Colonic mucosa (tissue), 4 donors: ENCODE measurements at regions not wholly inside any gene's neighbourhood (a gene's known extent, or its start where the extent isn't known, plus 50 kb on each side); places are given as distances from the start of the nearest gene placed in this dataset.

ENCODE experiments used
- DNase-seq: peaks from one replicate; pipeline ENCODE4 v3.0.0-alpha.2; 2020
- H3K27ac ChIP-seq: fragments of 200-600 bp; one replicate; pipeline ENCODE4 v1.8.0; 2021
- H3K27me3 ChIP-seq: fragments of 200-600 bp; one replicate; pipeline ENCODE4 v1.8.0; 2021
- H3K36me3 ChIP-seq: fragments of 200-600 bp; one replicate; pipeline ENCODE4 v1.8.0; 2021
- H3K4me1 ChIP-seq: fragments of 200-600 bp; one replicate; pipeline ENCODE4 v1.8.0; 2021; ENCODE audit warnings: mild to moderate bottlenecking
- H3K4me3 ChIP-seq: fragments of 200-600 bp; one replicate; pipeline ENCODE4 v1.8.0; 2021
- H3K9ac ChIP-seq, 2 donors: one replicate each; pipeline ENCODE4 v1.7.0; 2013; ENCODE audit warnings: control low read depth in 2 of 2, low read depth in 2 of 2, low read length in 2 of 2
- H3K9me3 ChIP-seq: fragments of 200-600 bp; one replicate; pipeline ENCODE4 v1.8.0; 2021
- CTCF ChIP-seq: fragments of 200-600 bp; IDR thresholded peaks from one replicate; pipeline ENCODE4 v1.8.0; 2022; ENCODE audit warnings: antibody characterized with exemption, mild to moderate bottlenecking
- intact Hi-C: fragments of 100-400 bp; cut with DNase I; formaldehyde crosslinking; loops from one replicate; pipeline ENCODE4 v1.14.1; 2022
- donor health status: healthy.
- donor health status: DM: no; HTN: no; CAD: no.
- donor health status: DM: no; HTN: no; CAD: no.

GRCh38 chr11:28504555-28505110, 396.4 kb downstream of the METTL15 start:
- no peak for TF ChIP-seq CTCF
- no peaks in the 10 kb centered on the region for H3K36me3 ChIP-seq
- no peaks in the 10 kb centered on the region for H3K9me3 ChIP-seq
- no peaks in the 10 kb centered on the region for H3K4me1 ChIP-seq
- no peak overlapping the region for H3K27ac ChIP-seq
- H3K9ac ChIP-seq = no peak overlapping the region
- no peak overlapping the region for H3K4me3 ChIP-seq
- H3K27me3 ChIP-seq = no peaks in the 10 kb centered on the region
- intact Hi-C loops = no loop called here
- no peak for DNase-seq

GRCh38 chr11:28495333-28495732, 387.1 kb downstream of the METTL15 start:
- no peak for DNase-seq
- intact Hi-C loops = no loop called here
- no peak for TF ChIP-seq CTCF
- Histone ChIP-seq H3K27me3 (no peaks in the 10 kb centered on the region), H3K4me1 (no peaks in the 10 kb centered on the region), H3K9me3 (no peaks in the 10 kb centered on the region), H3K4me3 (no peak overlapping the region), H3K9ac (no peak overlapping the region), H3K36me3 (no peaks in the 10 kb centered on the region), H3K27ac (no peak overlapping the region)

- H3K4me1 ChIP-seq = no peaks in the 10 kb centered on the region
- DNase-seq = no peak
- intact Hi-C loops = no loop called here
- no peak overlapping the region for H3K9ac ChIP-seq
- H3K36me3 ChIP-seq = no peaks in the 10 kb centered on the region
- H3K9me3 ChIP-seq = no peaks in the 10 kb centered on the region
- no peak for TF ChIP-seq CTCF
- no peak overlapping the region for H3K27ac ChIP-seq
- H3K27me3 ChIP-seq = no peaks in the 10 kb centered on the region
- H3K4me3 ChIP-seq = no peak overlapping the region
Measured at GRCh38 chr11:28491431-28491830, 383.2 kb downstream of the METTL15 start.

- intact Hi-C loops = no loop called here
- Histone ChIP-seq H3K27me3 (no peaks in the 10 kb centered on the region), H3K36me3 (no peaks in the 10 kb centered on the region), H3K9me3 (no peaks in the 10 kb centered on the region), H3K9ac (no peak overlapping the region), H3K4me1 (no peaks in the 10 kb centered on the region), H3K27ac (no peak overlapping the region), H3K4me3 (no peak overlapping the region)
- no peak for DNase-seq
- no peak for TF ChIP-seq CTCF
Measured at GRCh38 chr11:28490773-28491382, 382.7 kb downstream of the METTL15 start.

GRCh38 chr11:28488336-28488735, 380.1 kb downstream of the METTL15 start:
- DNase-seq = no peak
- Histone ChIP-seq H3K9me3 (no peaks in the 10 kb centered on the region), H3K4me1 (no peaks in the 10 kb centered on the region), H3K36me3 (no peaks in the 10 kb centered on the region), H3K27ac (no peak overlapping the region), H3K27me3 (no peaks in the 10 kb centered on the region), H3K9ac (no peak overlapping the region), H3K4me3 (no peak overlapping the region)
- TF ChIP-seq CTCF = no peak
- intact Hi-C loops = no loop called here
